ENCODE measurements at regions not wholly inside any gene's neighbourhood (a gene's known extent, or its start where the extent isn't known, plus 50 kb on each side); places are given as distances from the start of the nearest gene placed in this dataset.

- no peak overlapping the region for H3K9ac ChIP-seq (ENCODE audit: low read length)
Measured at GRCh38 chr3:96070678-96071077, 743.7 kb upstream of the EPHA6 start.

GRCh38 chr3:96071097-96071496 is 743.3 kb upstream of the EPHA6 start:
- Histone ChIP-seq H3K27ac (ENCODE audit: low read length) (no peak overlapping the region), H3K4me3 (ENCODE audit: low read length) (no peak overlapping the region), H3K36me3 (ENCODE audit: insufficient read depth, low read length) (no peaks in the 10 kb centered on the region), H3K4me2 (ENCODE audit: low read length) (no peak overlapping the region), H3K9me3 (ENCODE audit: low read length) (no peaks in the 10 kb centered on the region), H3K27me3 (ENCODE audit: insufficient read depth, low read depth, low read length) (no peaks in the 10 kb centered on the region), H4K20me1 (ENCODE audit: insufficient read depth) (no peaks in the 10 kb centered on the region), H3K9ac (ENCODE audit: low read length) (no peak overlapping the region), H3F3A (ENCODE audit: insufficient read depth, low read length, poor library complexity, severe bottlenecking) (no peaks in the 10 kb centered on the region), H2AFZ (ENCODE audit: low read depth, low read length) (no peak overlapping the region), H3K9me2 (ENCODE audit: insufficient read depth, low read length) (no peaks in the 10 kb centered on the region), H3K79me2 (replicated peaks; ENCODE audit: insufficient read depth, low read length) (no peaks in the 10 kb centered on the region)
- TF ChIP-seq SMC3 (conservative IDR thresholded peaks at IDR 0.05; ENCODE audit: poor library complexity) (no peak), RAD21 (conservative IDR thresholded peaks at IDR 0.05) (no peak), REST (IDR thresholded peaks at IDR 0.05; ENCODE audit: borderline replicate concordance) (no peak), CTCF (IDR thresholded peaks at IDR 0.05; ENCODE audit: poor library complexity, severe bottlenecking) (no peak)

More at GRCh38 chr3:96070678-96071077, 743.7 kb upstream of the EPHA6 start:
- Histone ChIP-seq H3K36me3 (ENCODE audit: insufficient read depth, low read length) (no peaks in the 10 kb centered on the region), H3K79me2 (replicated peaks; ENCODE audit: insufficient read depth, low read length) (no peaks in the 10 kb centered on the region), H3F3A (ENCODE audit: insufficient read depth, low read length, poor library complexity, severe bottlenecking) (no peaks in the 10 kb centered on the region), H3K4me3 (ENCODE audit: low read length) (no peak overlapping the region), H3K27ac (ENCODE audit: low read length) (no peak overlapping the region), H4K20me1 (ENCODE audit: insufficient read depth) (no peaks in the 10 kb centered on the region), H3K9me2 (ENCODE audit: insufficient read depth, low read length) (no peaks in the 10 kb centered on the region), H3K4me2 (ENCODE audit: low read length) (no peak overlapping the region), H3K27me3 (ENCODE audit: insufficient read depth, low read depth, low read length) (no peaks in the 10 kb centered on the region), H2AFZ (ENCODE audit: low read depth, low read length) (no peak overlapping the region), H3K9me3 (ENCODE audit: low read length) (no peaks in the 10 kb centered on the region)
- TF ChIP-seq SMC3 (conservative IDR thresholded peaks at IDR 0.05; ENCODE audit: poor library complexity) (no peak), MXI1 (conservative IDR thresholded peaks at IDR 0.05; ENCODE audit: poor library complexity, severe bottlenecking) (no peak), RAD21 (conservative IDR thresholded peaks at IDR 0.05) (no peak), TAF1 (IDR thresholded peaks at IDR 0.05; ENCODE audit: low read depth) (no peak), CTCF (IDR thresholded peaks at IDR 0.05; ENCODE audit: poor library complexity, severe bottlenecking) (no peak), REST (IDR thresholded peaks at IDR 0.05; ENCODE audit: borderline replicate concordance) (no peak), POLR2AphosphoS5 (IDR thresholded peaks at IDR 0.05) (no peak), EZH2 (IDR thresholded peaks at IDR 0.05; ENCODE audit: borderline replicate concordance, insufficient read depth, low read length, poor library complexity, severe bottlenecking) (no peak), EP300 (conservative IDR thresholded peaks at IDR 0.05; ENCODE audit: poor library complexity, severe bottlenecking) (no peak)
